COLO668 (cell line): ENCODE measurements at regions not wholly inside any gene's neighbourhood (a gene's known extent, or its start where the extent isn't known, plus 50 kb on each side); places are given as distances from the start of the nearest gene placed in this dataset.

Experiments used
- DNase-seq: peaks from one replicate; lab custom pipeline; 2025; ENCODE audit not compliant: unreplicated experiment; lab: John Stamatoyannopoulos, UW

GRCh38 chr4:41359422-41359775 is 102.7 kb downstream of the UCHL1 start:
- DNase-seq = peak; percentile 46

GRCh38 chr4:41359836-41360213 is 103.1 kb downstream of the UCHL1 start:
- DNase-seq = peak; percentile 49

- DNase-seq = peak; percentile 93
Observed at GRCh38 chr4:41360214-41360920, 103.6 kb downstream of the UCHL1 start.

GRCh38 chr4:41360921-41361793 is 104.4 kb downstream of the UCHL1 start:
- peak; percentile 73 for DNase-seq

GRCh38 chr4:41361794-41362526 is 105.2 kb downstream of the UCHL1 start:
- peak; percentile 49 for DNase-seq

- DNase-seq = peak; percentile 16
Observed at GRCh38 chr4:41362621-41363383, 106.1 kb downstream of the UCHL1 start.

- DNase-seq = no peak
Observed at GRCh38 chr4:41363384-41363981, 106.8 kb downstream of the UCHL1 start.

GRCh38 chr4:41364876-41365275 is 108.1 kb downstream of the UCHL1 start:
- no peak for DNase-seq

- no peak for DNase-seq
Observed at GRCh38 chr4:41365681-41366080, 109.0 kb downstream of the UCHL1 start.

- DNase-seq = no peak
Observed at GRCh38 chr4:41366911-41367517, 110.3 kb downstream of the UCHL1 start.

- no peak for DNase-seq
Observed at GRCh38 chr4:41369680-41370079, 113.0 kb downstream of the UCHL1 start.

GRCh38 chr4:41373221-41373620 is 116.5 kb downstream of the UCHL1 start:
- DNase-seq = no peak

GRCh38 chr4:41374490-41374889 is 117.8 kb downstream of the UCHL1 start:
- DNase-seq = peak; percentile 31

GRCh38 chr4:41375561-41375960 is 118.8 kb downstream of the UCHL1 start:
- no peak for DNase-seq

- DNase-seq = no peak
Observed at GRCh38 chr4:41377196-41377595, 120.5 kb downstream of the UCHL1 start.

- DNase-seq = no peak
Observed at GRCh38 chr4:41379230-41379629, 122.5 kb downstream of the UCHL1 start.

GRCh38 chr4:41380511-41381157 is 123.9 kb downstream of the UCHL1 start:
- DNase-seq = no peak

GRCh38 chr4:41381384-41381783 is 124.7 kb downstream of the UCHL1 start:
- DNase-seq = no peak

- DNase-seq = no peak
Observed at GRCh38 chr4:41384992-41385391, 128.3 kb downstream of the UCHL1 start.

GRCh38 chr4:41385481-41385880 is 128.8 kb downstream of the UCHL1 start:
- DNase-seq = no peak
